BLaER1 (cell line): ENCODE measurements at regions not wholly inside any gene's neighbourhood (a gene's known extent, or its start where the extent isn't known, plus 50 kb on each side); places are given as distances from the start of the nearest gene placed in this dataset.

Source experiments
- H3K27ac ChIP-seq: shearing (Covaris generic); formaldehyde crosslinking; 2 replicates; pipeline ENCODE4 v1.8.1; 2022
- H3K27me3 ChIP-seq: shearing (Covaris generic); formaldehyde crosslinking; 2 replicates; pipeline ENCODE4 v1.8.1; 2022
- H3K36me3 ChIP-seq: shearing (Covaris generic); formaldehyde crosslinking; 2 replicates; pipeline ENCODE4 v1.8.1; 2022
- H3K4me1 ChIP-seq: shearing (Covaris generic); formaldehyde crosslinking; 2 replicates; pipeline ENCODE4 v1.8.1; 2022
- H3K4me2 ChIP-seq: shearing (Covaris generic); formaldehyde crosslinking; 2 replicates; pipeline ENCODE4 v1.8.1; 2022
- H3K4me3 ChIP-seq: shearing (Covaris generic); formaldehyde crosslinking; 2 replicates; pipeline ENCODE4 v1.8.1; 2022
- H3K9ac ChIP-seq: shearing (Covaris generic); formaldehyde crosslinking; 2 replicates; pipeline ENCODE4 v1.8.1; 2022
- H3K9me3 ChIP-seq: shearing (Covaris generic); formaldehyde crosslinking; 2 replicates; pipeline ENCODE4 v1.8.1; 2022
- H4K20me1 ChIP-seq: shearing (Covaris generic); formaldehyde crosslinking; 2 replicates; pipeline ENCODE4 v1.8.1; 2022
- Cebpa-rat ChIP-seq: shearing (Covaris generic); IDR thresholded peaks from 2 replicates; pipeline ENCODE4 v1.8.1; 2022

DNA sequence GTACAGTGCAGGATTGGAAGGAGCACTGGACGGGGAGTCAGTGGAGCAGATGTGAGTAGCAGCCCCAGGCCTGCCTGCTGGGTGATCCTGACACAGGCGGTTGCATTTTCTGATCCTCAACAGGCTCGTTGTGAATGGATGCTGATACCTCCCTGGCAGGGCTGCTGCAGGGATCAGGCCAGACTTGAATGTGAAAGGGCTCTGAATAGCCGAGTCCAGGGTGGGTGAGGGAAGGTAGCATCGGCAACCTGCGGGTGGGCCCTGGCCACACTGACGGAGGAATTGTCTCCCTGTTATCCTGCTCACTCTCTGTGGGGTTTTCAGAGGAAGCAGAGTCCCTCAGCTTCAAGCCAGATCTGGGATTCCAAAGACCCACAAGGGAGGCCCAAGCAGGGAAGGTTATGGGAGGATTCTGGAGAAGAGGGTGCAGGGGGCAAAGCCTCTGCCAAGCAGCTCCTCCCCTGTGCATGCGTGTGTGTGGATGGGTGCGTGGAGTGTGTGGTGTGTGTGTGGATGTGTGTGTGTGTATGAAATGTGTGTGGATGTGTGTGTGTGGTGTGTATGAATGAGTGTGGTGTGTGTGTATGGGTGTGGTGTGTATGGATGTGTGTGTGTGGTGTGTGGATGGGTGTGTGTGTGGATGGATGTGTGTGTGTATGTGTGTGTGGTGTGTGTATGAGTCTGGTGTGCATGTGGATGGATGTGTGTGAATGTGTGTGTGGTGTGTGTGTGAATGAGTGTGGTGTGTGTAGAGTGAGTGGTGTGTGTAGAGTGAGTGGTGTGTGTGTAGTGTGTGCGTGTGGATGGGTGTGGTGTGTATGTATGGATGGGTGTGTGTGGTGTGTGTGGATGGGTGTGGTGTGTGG lies 100.3 kb downstream of the UBIAD1 start:
- no peaks in the 10 kb centered on the region for H3K9me3 ChIP-seq
- H3K4me2 ChIP-seq = peak overlapping the region; percentile 88
- no peak for TF ChIP-seq Cebpa-rat
- H3K4me3 ChIP-seq = no peak overlapping the region
- H3K9ac ChIP-seq = no peak overlapping the region
- H3K27me3 ChIP-seq = no peaks in the 10 kb centered on the region
- H3K36me3 ChIP-seq = no peaks in the 10 kb centered on the region
- H4K20me1 ChIP-seq = no peaks in the 10 kb centered on the region
- H3K4me1 ChIP-seq = peaks cover 38% of the 10 kb centered on the region
- H3K27ac ChIP-seq = peak overlapping the region; percentile 79; the same call in 1 of the 2 replicates

DNA sequence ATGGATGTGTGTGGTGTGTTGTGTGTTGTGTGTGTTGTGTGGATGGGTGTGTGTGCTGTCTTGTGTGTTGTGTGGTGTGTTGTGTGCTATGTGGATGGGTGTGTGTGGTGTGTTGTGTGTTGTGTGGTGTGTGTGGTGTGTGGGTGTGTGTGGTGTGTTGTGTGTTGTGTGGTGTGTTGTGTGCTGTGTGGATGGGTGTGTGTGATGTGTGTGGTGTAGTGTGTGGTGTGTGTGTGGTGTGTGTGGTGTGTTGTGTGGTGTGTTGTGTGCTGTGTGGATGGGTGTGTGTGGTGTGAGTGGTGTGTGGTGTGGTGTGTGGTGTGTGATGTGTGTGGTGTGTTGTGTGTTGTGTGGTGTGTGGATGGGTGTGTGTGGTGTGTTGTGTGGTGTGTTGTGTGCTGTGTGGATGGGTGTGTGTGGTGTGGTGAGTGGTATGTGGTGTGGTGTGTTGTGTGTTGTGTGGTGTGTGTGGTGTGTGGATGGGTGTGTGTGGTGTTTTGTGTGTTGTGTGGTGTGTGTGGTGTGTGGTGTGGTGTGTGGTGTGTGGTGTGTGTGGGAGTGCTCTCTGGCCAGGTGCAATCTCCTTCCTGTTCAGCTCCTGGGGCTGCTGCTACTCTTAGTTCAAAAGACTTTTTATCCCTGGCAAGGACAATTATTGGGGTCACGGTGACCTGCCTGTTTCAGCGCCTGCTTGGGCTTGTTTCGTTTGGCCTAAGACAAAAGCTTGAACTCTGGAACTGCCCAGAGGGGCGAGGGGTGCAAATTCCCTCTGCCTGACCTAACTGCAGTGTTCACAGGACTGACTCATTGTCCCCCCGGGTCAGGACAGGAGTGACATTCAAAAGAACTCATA lies 101.1 kb downstream of the UBIAD1 start:
- peaks cover 38% of the 10 kb centered on the region for H3K4me1 ChIP-seq
- peak overlapping the region; percentile 79 for H3K27ac ChIP-seq
- no peaks in the 10 kb centered on the region for H3K27me3 ChIP-seq
- H3K9me3 ChIP-seq = no peaks in the 10 kb centered on the region
- H4K20me1 ChIP-seq = no peaks in the 10 kb centered on the region
- no peak overlapping the region for H3K4me3 ChIP-seq
- no peaks in the 10 kb centered on the region for H3K36me3 ChIP-seq
- no peak overlapping the region for H3K9ac ChIP-seq
- H3K4me2 ChIP-seq = peak overlapping the region; percentile 88
- TF ChIP-seq Cebpa-rat = no peak

DNA sequence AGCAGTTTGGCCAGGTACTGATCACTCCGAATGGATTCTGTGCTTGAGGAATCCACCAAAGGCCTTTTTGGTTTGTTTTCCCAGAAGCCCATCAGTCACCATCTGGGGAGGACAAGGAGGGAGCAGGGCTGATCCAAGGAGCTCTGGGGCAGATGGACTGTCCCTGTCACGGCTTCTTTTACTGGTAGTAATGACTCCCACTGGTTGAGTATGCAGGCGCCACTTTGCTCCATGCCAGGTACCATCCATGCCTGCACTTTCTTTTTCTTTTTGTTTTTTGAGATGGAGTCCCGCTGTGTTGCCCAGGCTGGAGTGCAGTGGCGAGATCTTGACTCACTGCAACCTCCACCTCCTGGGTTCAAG lies 101.7 kb downstream of the UBIAD1 start:
- H3K4me1 ChIP-seq = peaks cover 38% of the 10 kb centered on the region
- H3K9ac ChIP-seq = peak overlapping the region; percentile 25; the same call in 1 of the 2 replicates
- H3K27ac ChIP-seq = peak overlapping the region; percentile 79
- peak overlapping the region; percentile 88 for H3K4me2 ChIP-seq
- no peaks in the 10 kb centered on the region for H3K36me3 ChIP-seq
- H3K9me3 ChIP-seq = no peaks in the 10 kb centered on the region
- TF ChIP-seq Cebpa-rat = no peak
- H3K27me3 ChIP-seq = no peaks in the 10 kb centered on the region
- no peaks in the 10 kb centered on the region for H4K20me1 ChIP-seq
- H3K4me3 ChIP-seq = no peak overlapping the region

DNA sequence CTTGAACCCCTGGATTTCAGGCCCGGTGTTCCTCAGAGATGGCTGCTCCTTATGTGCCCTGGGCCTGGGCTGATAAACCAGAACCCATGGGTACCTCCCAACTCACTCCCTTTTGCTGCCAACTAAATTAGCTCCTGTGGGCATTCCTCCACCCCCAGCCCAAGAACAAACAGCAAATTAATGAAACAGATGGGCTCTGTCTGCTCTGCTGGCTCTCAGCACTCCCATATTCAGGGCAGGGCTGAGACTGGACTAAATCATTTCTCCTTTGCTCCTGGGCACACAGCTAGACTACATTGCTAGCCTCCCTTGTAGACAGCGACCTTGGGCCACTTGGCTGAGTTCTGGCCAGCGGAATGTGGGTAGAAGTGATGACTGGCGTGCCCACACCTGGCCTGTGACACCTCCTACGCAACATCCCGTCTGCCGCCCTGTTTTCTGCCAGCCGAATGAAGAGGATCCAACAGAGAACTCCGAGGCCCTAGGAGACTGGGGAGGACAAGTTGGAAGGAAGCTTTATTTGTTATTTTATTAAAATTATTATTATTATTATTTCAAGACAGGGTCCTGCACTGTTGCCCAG lies 101.9 kb upstream of the DISP3 start:
- TF ChIP-seq Cebpa-rat = no peak
- H3K4me3 ChIP-seq = no peak overlapping the region
- peak overlapping the region; percentile 88 for H3K4me2 ChIP-seq
- H3K27ac ChIP-seq = peak overlapping the region; percentile 73
- peaks cover 6% of the 10 kb centered on the region for H3K9me3 ChIP-seq
- no peaks in the 10 kb centered on the region for H3K36me3 ChIP-seq
- no peak overlapping the region for H3K9ac ChIP-seq
- H4K20me1 ChIP-seq = no peaks in the 10 kb centered on the region
- peaks cover 38% of the 10 kb centered on the region for H3K4me1 ChIP-seq
- no peaks in the 10 kb centered on the region for H3K27me3 ChIP-seq

DNA sequence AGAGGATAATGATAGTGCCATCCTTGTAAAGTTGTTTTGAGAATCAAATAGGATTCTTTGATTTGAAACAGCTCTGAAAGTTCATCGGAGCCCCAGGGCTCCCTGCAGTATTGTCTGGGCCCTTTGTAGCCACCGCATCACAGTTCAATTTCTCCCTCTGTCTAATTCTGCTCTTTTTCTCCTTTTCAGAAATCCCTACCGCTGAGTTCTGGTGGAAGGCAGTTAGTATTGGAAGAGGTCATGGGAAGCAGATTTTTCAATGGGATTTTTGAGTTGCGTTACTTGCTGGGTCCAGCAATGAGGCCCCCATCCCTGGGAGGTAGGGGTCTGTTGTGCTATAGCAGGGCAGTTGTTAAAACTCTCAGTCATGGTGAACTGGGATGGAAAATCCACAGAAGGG lies 101.0 kb upstream of the DISP3 start:
- no peaks in the 10 kb centered on the region for H3K36me3 ChIP-seq
- H3K4me2 ChIP-seq = no peak overlapping the region
- no peak overlapping the region for H3K27ac ChIP-seq
- no peak overlapping the region for H3K4me3 ChIP-seq
- no peak for TF ChIP-seq Cebpa-rat
- H4K20me1 ChIP-seq = no peaks in the 10 kb centered on the region
- peaks cover 44% of the 10 kb centered on the region for H3K4me1 ChIP-seq
- peaks cover 6% of the 10 kb centered on the region for H3K9me3 ChIP-seq
- no peaks in the 10 kb centered on the region for H3K27me3 ChIP-seq
- H3K9ac ChIP-seq = no peak overlapping the region

DNA sequence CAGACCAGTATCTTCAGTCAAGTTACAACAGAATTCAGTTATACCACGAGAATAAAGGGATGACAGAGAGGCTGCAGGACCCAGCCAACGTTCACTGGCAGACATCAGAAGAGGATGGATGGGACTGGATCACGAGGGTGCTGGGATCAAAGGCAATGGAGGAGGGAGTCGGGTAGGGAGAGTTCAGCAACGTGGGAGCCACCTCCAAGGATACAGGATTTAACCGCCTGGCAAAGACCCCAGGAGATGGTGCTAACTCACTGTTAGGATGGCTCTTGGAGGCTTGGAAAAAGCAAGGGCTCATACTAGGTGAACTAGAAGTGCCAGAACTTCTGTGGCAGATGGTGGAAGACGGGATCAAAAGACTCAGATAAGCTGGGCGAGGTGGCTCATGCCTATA lies 99.1 kb upstream of the DISP3 start:
- no peak overlapping the region for H3K4me3 ChIP-seq
- no peak overlapping the region for H3K27ac ChIP-seq
- no peak overlapping the region for H3K4me2 ChIP-seq
- H4K20me1 ChIP-seq = no peaks in the 10 kb centered on the region
- no peaks in the 10 kb centered on the region for H3K27me3 ChIP-seq
- no peaks in the 10 kb centered on the region for H3K36me3 ChIP-seq
- H3K4me1 ChIP-seq = peaks cover 50% of the 10 kb centered on the region
- no peak for TF ChIP-seq Cebpa-rat
- no peak overlapping the region for H3K9ac ChIP-seq
- H3K9me3 ChIP-seq = peaks cover 6% of the 10 kb centered on the region

DNA sequence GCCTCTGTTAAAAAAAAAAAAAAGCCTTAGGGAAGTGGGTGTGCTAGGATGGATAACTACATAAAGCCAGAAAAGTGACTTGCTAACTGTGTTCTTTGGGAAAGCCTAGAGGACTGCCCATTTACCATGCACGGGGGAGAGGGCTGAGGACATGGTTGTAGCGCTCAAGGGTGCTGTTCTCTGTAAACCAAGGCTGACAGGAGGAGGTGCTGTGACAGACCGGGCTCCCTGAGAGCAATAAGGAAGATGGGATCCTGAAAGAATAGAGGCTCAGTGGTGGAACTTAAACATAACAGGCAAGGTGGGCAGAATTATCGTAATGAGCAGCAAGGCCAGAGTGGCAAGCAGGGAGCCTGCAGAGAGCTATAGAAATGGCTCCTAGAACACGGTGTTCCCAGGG lies 98.5 kb upstream of the DISP3 start:
- H4K20me1 ChIP-seq = no peaks in the 10 kb centered on the region
- H3K27ac ChIP-seq = no peak overlapping the region
- no peak overlapping the region for H3K4me3 ChIP-seq
- no peak for TF ChIP-seq Cebpa-rat
- H3K9me3 ChIP-seq = peaks cover 6% of the 10 kb centered on the region
- no peaks in the 10 kb centered on the region for H3K36me3 ChIP-seq
- no peak overlapping the region for H3K9ac ChIP-seq
- no peaks in the 10 kb centered on the region for H3K27me3 ChIP-seq
- no peak overlapping the region for H3K4me2 ChIP-seq
- peaks cover 47% of the 10 kb centered on the region for H3K4me1 ChIP-seq

DNA sequence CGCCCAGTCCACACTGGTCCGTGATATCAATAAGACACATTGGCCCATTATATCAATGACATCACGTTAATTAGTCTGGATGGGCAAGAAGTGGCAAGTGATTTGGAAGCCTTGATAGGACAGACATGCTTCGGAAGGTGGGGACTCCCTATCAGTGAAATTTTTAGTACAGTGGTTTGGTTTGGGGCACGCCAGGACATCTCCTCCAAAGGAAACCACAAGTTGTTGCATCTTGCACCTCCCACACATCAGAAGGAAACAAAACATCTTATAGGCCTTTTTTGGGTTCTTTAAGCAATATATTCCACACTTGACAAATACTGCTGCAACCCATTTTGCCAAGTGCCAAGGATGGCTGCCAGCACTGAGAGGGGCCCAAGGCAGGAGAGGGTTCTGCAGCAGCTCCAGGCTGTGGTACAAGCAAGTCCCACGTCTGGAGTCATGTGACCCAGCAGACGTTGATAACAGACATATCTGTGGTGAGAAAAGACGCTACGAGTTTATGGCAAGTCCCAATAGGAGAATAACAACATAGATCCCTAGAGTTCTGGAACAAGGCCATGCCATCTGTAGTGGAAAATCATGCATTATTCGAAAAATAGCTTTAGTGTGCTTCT lies 95.3 kb upstream of the DISP3 start:
- Histone ChIP-seq H3K36me3 (no peaks in the 10 kb centered on the region), H3K4me1 (peaks cover 40% of the 10 kb centered on the region), H3K9me3 (peaks cover 6% of the 10 kb centered on the region), H3K9ac (no peak overlapping the region), H3K4me3 (no peak overlapping the region), H4K20me1 (no peaks in the 10 kb centered on the region), H3K27me3 (no peaks in the 10 kb centered on the region), H3K27ac (peak overlapping the region; percentile 7; the same call in 1 of the 2 replicates), H3K4me2 (peak overlapping the region; percentile 84)
- TF ChIP-seq Cebpa-rat = no peak

DNA sequence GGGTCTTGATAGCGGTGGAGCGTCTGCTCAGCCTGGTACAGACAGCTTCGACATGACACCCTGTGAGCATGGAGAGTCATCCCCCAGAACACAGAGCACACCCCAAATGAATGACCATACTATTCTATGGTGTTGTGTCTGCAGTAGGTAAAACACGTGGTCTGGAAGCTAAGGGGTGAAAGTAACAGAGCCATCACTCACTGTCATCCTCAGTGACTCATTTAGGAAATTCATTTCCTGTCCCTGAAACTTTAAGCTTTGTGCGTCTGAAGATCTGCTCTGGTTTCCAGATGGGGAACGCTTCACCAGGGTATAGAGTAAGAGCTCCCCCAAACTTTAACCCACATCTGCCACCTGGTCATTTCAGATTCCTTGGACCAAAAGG lies 94.8 kb upstream of the DISP3 start:
- Histone ChIP-seq H3K9ac (no peak overlapping the region), H3K4me1 (peaks cover 40% of the 10 kb centered on the region), H3K36me3 (no peaks in the 10 kb centered on the region), H3K9me3 (peaks cover 6% of the 10 kb centered on the region), H3K27me3 (no peaks in the 10 kb centered on the region), H3K4me3 (no peak overlapping the region), H3K27ac (no peak overlapping the region), H3K4me2 (peak overlapping the region; percentile 84), H4K20me1 (no peaks in the 10 kb centered on the region)
- TF ChIP-seq Cebpa-rat = no peak
